AG08396 (cell line): ENCODE measurements at regions not wholly inside any gene's neighbourhood (a gene's known extent, or its start where the extent isn't known, plus 50 kb on each side); places are given as distances from the start of the nearest gene placed in this dataset.

ENCODE experiments used
- DNase-seq: peaks from one replicate; pipeline ENCODE4 v3.0.0; 2012; ENCODE audit warnings: low spot score, mixed read lengths

DNA sequence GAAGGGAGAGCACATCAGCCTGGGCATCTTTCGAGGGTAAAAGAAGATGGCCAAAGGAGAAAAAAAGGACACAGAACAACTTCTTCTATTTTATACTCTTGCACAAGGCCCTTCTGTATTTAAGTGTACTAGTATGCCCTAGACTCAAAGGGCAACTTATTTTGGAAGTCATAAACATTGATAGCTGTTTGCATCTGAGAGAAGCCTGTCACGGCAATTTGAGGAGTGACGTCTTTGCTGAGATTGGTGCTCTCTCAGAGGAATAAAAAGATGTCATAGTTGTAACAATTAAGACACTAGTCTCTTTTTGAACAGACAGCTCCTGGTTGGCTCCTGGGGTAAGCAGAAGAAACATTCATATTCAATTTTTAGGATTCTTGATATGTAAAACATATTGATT, 260.4 kb upstream of the TTC14 start:
- no peak for DNase-seq

DNA sequence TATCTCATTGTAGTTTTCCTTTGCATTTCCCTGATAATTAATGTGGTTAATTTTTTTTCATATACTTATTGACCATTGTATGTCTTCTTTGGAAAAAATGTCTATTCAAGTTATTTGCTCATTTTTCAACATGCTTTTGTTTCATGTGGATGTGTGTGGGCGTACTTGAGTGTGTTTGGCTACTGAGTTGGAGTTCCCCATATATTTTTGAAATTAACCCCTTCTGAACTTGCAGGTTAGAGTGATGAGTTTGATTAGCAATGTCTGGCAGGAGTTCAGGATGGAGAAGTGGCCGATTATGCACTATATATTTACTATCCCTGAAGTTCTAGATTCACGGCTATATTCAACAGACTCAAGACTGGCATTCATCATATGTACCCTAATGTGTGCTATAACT, 250.4 kb upstream of the TTC14 start:
- no peak for DNase-seq

DNA sequence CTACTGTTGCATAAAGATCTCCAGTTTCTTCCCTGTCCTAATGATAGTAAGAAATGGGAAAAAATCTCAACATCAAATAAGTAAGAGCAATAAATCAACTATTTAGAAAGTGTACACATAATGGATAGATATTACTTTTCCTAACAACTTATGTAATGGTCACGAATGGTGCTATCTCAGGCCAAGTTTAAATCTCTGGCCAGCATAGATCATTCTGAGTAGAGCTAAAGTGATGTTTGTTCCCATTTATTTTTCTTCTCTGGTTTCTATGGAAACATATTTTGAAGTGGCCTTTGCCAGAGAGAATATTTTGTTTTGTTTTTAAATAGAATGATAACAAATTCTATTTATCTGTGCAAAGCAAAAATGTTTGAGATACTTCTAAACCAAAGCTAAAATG, 249.7 kb upstream of the TTC14 start:
- no peak for DNase-seq

- DNase-seq, result no peak
Observed at GRCh38 chr3:180354214-180354613, 247.7 kb upstream of the TTC14 start.

DNA sequence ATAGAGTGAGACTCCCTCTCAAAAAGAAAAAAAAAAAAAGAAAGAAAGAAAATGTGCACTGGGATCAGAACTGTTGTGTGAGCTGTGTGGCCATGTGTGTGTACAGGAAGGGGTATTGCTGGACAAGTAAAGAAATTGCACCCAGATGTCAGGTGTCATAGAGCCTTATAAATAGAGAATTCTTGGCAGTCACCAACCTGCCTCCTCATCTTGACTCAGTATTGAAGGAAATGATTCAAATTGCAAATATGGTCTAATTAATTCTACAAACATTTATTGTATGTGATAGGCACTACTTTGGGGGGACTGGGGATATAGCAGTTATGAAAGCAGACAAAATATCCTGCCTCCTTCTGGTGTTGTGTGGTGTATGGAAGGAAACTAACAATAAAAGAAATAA, 243.8 kb upstream of the TTC14 start:
- DNase-seq, result peak; percentile 26

DNA sequence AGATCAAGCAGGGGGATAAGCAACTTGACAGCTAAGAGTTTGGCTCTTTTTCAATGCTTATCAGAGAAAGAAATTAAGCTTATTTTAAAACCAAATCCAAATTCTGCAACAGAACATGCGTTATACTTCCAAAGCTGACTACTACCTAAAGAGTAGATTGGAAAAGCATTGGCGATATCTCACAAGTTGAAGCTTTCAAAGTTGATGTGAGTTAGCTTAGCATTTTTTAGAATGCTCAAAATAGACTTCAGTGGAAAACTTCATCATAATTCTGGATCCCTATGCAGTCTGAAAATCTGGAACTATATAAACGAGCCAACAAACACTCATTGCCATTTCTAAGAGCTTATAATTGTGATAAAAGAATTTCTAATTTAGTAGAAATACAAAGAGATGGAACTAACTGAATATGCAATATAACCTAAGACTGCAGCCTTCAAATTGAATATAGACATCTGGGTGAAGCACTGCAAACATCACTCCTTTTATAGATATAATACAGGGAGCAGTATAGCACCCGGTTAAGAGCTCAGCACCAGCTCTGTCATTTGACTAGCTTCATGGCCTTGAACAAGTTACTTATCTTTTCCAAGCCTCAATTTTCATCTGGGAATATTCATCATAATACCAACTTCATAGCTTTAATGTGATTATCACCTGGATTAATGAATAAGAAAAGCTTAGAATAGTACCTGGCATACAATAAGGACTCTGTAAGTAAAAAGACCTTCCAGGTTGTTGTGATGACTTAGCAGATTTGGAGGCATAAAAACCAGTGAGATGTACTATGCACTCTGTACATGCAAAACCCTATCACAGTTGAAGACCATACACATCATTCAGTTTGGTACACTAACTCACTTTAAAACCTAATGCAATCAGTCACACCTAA, 242.7 kb upstream of the TTC14 start:
- DNase-seq, result no peak

GRCh38 chr3:180359953-180360279, 242.0 kb upstream of the TTC14 start:
- no peak for DNase-seq

DNA sequence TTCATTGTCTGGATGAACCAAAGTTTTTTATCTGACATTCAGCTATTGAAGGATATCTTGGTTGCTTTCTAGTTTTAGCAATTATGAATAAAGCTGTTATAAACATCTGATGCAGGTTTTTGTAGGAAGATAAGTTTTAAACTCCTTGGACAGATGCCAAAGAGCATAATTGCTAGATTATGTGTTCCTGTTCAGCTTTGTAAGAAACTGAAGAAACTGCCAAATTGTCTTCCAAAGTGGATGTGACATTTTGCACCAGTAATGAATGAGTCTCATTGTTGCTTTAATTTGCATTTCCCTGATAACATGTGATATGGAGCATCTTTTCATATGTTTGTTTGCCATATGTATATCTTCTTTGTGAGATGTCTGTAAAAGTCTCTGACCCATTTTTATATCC, 239.9 kb upstream of the TTC14 start:
- no peak for DNase-seq

- no peak for DNase-seq
Observed at GRCh38 chr3:180375831-180376230, 226.1 kb upstream of the TTC14 start.

- no peak for DNase-seq
Observed at GRCh38 chr3:180378496-180378895, 223.5 kb upstream of the TTC14 start.

GRCh38 chr3:180382638-180383180, 219.3 kb upstream of the TTC14 start:
- DNase-seq, result no peak

DNA sequence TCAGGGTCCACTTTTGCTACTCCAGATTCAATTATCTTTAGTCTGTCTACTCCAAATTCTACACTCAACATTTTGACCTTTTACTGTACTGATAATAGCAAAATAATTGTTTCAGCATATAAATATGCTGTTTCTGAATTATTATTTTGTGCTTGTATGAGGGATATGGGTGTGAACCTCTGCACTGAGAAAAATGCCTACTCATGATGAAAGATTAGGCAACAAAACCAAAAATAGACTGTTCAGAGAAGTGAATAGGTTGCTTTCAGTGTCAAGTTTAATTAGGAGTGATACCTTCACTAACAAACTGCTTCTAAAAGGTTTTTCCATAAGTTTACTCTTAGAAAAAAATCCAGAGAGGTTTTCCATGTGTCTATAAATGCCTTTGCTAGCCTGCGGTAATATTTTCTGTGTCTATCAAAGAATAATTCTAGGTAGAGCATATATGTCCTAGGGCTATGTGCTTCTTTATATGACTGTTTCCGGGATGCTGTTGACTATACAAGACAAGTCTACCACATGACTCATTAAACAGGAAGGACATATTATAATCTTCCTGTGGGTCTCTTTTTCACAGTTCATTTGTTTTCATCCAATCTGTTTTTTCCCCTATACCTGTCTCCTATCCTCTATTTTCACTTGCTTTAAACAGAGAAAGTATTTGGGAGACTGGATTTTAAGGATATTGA, 218.5 kb upstream of the TTC14 start:
- no peak for DNase-seq

DNA sequence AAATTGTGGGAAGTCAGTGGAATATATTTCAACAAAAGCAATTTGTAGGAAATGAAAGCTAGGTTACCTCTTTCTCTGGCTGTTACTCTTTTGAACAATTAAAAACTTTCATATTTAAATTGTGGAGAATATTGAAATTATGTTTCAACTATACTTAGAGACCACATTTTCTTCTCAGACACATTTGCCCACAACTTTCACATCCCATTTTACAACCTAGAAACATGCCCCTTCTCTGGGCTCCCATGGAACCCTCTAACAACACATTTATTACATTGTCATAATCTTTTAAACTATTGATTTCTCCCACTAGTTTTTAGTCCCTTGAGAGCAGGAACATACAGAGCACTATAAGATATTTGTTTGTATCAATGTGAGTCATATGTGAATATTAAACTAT, 211.7 kb upstream of the TTC14 start:
- DNase-seq, result no peak

- no peak for DNase-seq
Observed at GRCh38 chr3:180391001-180391400, 211.0 kb upstream of the TTC14 start.

- DNase-seq, result no peak
Observed at GRCh38 chr3:180401226-180401625, 200.7 kb upstream of the TTC14 start.

GRCh38 chr3:180402471-180403073, 199.4 kb upstream of the TTC14 start:
- DNase-seq, result no peak

- no peak for DNase-seq
Observed at GRCh38 chr3:180403156-180403555, 198.8 kb upstream of the TTC14 start.

- DNase-seq, result no peak
Observed at GRCh38 chr3:180408654-180409053, 193.3 kb upstream of the TTC14 start.

- DNase-seq, result no peak
Observed at GRCh38 chr3:180409170-180409569, 192.8 kb upstream of the TTC14 start.

DNA sequence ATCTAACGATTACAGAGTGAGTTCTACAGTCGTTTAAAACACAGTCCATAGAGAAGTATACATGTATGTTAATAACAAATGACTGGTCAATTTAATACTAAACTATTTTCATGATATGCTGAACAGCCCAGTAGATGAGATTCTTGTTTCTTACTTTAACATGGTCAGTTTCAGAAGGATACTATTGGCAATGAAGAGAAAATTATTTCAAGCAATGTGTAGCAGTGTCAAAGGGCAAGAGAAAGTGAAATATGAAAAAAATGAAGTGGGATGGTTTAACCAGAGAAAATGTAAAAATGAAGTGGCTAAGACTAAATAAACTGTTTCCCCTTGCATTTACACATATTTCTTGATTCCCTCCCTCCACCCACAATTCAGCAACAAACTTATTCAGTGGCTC, 192.1 kb upstream of the TTC14 start:
- no peak for DNase-seq

DNA sequence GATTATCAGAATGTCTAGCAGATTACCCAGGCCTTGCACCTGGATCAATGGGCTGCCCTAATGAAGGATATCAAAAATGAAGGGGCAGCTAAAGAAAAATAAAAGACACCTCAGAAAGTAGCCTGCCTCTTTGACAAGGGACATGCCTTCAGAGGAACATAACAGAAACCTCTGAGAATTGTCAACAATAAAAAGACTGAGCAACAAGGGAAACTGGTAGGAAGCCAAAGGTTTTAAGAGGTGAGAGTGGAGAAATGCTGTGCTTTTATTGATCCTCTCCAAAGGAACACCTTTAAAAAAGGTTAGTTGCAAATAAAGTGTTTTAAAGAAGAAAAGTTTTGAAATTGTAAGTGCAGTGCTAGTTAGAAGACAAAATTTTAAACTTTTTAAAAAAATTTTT, 187.8 kb upstream of the TTC14 start:
- DNase-seq, result no peak

DNA sequence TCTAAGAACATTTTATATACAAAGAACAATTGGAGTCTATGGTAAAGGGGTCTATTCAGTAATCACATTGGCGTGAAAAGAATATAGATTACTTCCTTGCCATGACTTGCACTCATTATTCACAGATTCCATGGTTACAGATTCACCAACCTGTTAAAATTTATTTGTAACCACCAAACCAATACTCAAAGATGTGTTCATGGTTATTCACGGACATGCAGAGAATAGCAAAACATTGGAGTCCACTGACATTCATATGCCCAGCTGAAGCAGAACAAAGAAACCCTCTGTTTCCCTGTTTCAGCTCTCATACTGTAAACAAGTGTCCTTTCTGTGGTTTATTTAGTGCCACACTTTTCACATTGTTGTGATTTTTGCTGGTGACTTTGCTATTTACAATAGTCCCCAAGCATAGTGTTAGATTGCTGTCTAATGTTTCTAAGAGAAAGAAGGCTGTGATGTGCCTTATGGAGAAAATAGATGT, 185.8 kb upstream of the TTC14 start:
- DNase-seq, result no peak

- no peak for DNase-seq
Observed at GRCh38 chr3:180417241-180417640, 184.7 kb upstream of the TTC14 start.
